Gastroesophageal sphincter (tissue), 3 donors: ENCODE measurements at regions not wholly inside any gene's neighbourhood (a gene's known extent, or its start where the extent isn't known, plus 50 kb on each side); places are given as distances from the start of the nearest gene placed in this dataset.

ENCODE experiments used
- EP300 ChIP-seq: sonication (generic); formaldehyde crosslinking; IDR thresholded peaks from one replicate; pipeline ENCODE4 v1.6.1; 2017; ENCODE audit warnings: antibody characterized with exemption, mild to moderate bottlenecking
- POLR2A ChIP-seq, 2 donors: fragments of 450-650 bp; IDR thresholded peaks; one replicate each; pipeline ENCODE4 v1.6.1; 2017; ENCODE audit warnings: antibody characterized with exemption in 2 of 2, mild to moderate bottlenecking in 2 of 2, moderate library complexity in 1 of 2
- TF ChIP-seq, protein P1 (sequence below), 4 experiments: fragments of 200-600 bp in 2 of 4; fragments of 450-650 bp in 2 of 4; sonication (generic) in 1 of 4; IDR thresholded peaks; one replicate each; pipeline ENCODE4 v1.5.1; 2017 to 2019; ENCODE audit warnings: antibody characterized with exemption in 4 of 4, mild to moderate bottlenecking in 2 of 4, moderate library complexity in 2 of 4

GRCh38 chr18:2368102-2368501, 203.2 kb downstream of the METTL4 start:
- TF ChIP-seq, protein P1, sequence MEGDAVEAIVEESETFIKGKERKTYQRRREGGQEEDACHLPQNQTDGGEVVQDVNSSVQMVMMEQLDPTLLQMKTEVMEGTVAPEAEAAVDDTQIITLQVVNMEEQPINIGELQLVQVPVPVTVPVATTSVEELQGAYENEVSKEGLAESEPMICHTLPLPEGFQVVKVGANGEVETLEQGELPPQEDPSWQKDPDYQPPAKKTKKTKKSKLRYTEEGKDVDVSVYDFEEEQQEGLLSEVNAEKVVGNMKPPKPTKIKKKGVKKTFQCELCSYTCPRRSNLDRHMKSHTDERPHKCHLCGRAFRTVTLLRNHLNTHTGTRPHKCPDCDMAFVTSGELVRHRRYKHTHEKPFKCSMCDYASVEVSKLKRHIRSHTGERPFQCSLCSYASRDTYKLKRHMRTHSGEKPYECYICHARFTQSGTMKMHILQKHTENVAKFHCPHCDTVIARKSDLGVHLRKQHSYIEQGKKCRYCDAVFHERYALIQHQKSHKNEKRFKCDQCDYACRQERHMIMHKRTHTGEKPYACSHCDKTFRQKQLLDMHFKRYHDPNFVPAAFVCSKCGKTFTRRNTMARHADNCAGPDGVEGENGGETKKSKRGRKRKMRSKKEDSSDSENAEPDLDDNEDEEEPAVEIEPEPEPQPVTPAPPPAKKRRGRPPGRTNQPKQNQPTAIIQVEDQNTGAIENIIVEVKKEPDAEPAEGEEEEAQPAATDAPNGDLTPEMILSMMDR (IDR thresholded peaks at IDR 0.05) = no peak
- TF ChIP-seq POLR2A (IDR thresholded peaks at IDR 0.05) = no peak
- TF ChIP-seq EP300 = no peak
